SK-N-MC (cell line): ENCODE measurements at regions not wholly inside any gene's neighbourhood (a gene's known extent, or its start where the extent isn't known, plus 50 kb on each side); places are given as distances from the start of the nearest gene placed in this dataset.

Experiments used
- EZH2 ChIP-seq: fragments of 200-600 bp; sonication (generic); IDR thresholded peaks from one replicate; pipeline ENCODE4 v1.6.1; 2017; ENCODE audit warnings: antibody characterized with exemption
- POLR2AphosphoS5 ChIP-seq: IDR thresholded peaks from 2 replicates; pipeline ENCODE4 v1.6.1; 2012; ENCODE audit warnings: mild to moderate bottlenecking, low read depth, low read length, borderline replicate concordance

DNA sequence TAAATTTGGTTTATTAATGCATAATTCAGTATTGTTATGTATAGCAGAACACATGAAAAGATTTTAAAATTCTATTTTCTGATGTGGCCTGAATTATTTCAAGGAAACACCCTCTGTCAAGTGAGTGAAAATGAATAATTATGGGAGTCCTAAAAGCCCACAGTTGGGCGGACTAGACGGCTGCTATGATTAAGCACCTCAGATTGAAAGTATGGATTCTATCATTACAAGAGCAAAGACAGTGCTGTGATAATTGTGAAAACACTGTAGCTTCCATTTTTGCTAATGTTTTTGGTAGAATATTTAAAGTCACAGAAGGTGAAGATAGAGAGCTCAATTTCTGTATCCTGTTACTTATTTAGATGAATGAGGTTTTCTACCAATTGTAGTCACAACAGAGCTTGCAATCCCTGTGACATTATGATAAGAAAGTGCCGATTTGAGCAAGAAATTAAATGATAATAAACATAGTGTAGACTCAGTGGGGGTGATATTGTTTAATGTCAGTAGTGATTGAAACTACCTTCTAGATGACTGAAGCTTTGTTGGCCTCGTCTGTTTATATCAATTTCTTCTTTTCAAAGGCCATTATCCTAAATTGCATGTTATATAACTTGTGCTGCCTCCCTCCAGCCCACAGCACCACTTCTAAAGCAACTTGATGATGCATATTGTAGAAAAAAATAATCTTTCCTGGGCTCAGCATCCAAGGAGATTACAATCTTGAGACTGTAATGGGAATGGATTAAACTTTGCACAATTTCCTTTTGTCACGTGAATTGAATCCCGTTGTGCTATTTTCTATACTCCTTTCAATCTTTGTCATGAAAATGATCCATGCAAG is 359.8 kb downstream of the BTG1 start:
- no peak for TF ChIP-seq POLR2AphosphoS5
- no peak for TF ChIP-seq EZH2
